Karpas-422 (cell line): ENCODE measurements at regions not wholly inside any gene's neighbourhood (a gene's known extent, or its start where the extent isn't known, plus 50 kb on each side); places are given as distances from the start of the nearest gene placed in this dataset.

Experiments
- DNase-seq: peaks from one replicate; pipeline ENCODE4 v3.0.0-alpha.2; 2015
- H2AFZ ChIP-seq: fragments of 200-600 bp; sonication (generic); 2 replicates; pipeline ENCODE4 v1.6.1; 2014; ENCODE audit warnings: antibody characterized with exemption, low read length, mixed read lengths
- H3K27ac ChIP-seq: fragments of 200-600 bp; sonication (generic); 2 replicates; pipeline ENCODE4 v1.5.1; 2014; ENCODE audit warnings: mild to moderate bottlenecking, low read length, moderate library complexity
- H3K27me3 ChIP-seq: fragments of 200-600 bp; sonication (generic); 2 replicates; pipeline ENCODE4 v1.6.1; 2014; ENCODE audit warnings: low read length, mixed read lengths
- H3K36me3 ChIP-seq: fragments of 200-600 bp; sonication (generic); 2 replicates; pipeline ENCODE4 v1.6.1; 2014; ENCODE audit warnings: low read length, mixed read lengths; ENCODE audit not compliant: insufficient read depth
- H3K4me1 ChIP-seq: fragments of 200-600 bp; sonication (generic); 2 replicates; pipeline ENCODE4 v1.6.1; 2014; ENCODE audit warnings: mild to moderate bottlenecking, low read length, mixed read lengths
- H3K4me2 ChIP-seq: fragments of 200-600 bp; sonication (generic); 2 replicates; pipeline ENCODE4 v1.6.1; 2014; ENCODE audit warnings: low read length, low read depth, mild to moderate bottlenecking; ENCODE audit not compliant: poor library complexity, severe bottlenecking
- H3K4me3 ChIP-seq: fragments of 200-600 bp; sonication (generic); 2 replicates; pipeline ENCODE4 v1.5.1; 2014; ENCODE audit warnings: mild to moderate bottlenecking, antibody characterized with exemption, low read length, mixed read lengths
- H3K79me2 ChIP-seq: fragments of 200-600 bp; sonication (generic); 2 replicates; pipeline ENCODE4 v1.6.1; 2014; ENCODE audit warnings: mild to moderate bottlenecking, low read length, mixed read lengths
- H3K9ac ChIP-seq: fragments of 200-600 bp; sonication (generic); 2 replicates; pipeline ENCODE4 v1.6.0; 2014; ENCODE audit warnings: low read length
- H3K9me2 ChIP-seq: fragments of 200-600 bp; sonication (generic), shearing (Covaris generic); replicated peaks from 2 replicates; pipeline ENCODE4 v1.6.0; 2014; ENCODE audit warnings: mild to moderate bottlenecking, low read length, moderate library complexity; ENCODE audit not compliant: insufficient read depth
- H3K9me3 ChIP-seq: fragments of 300-700, 200-600 bp; sonication (generic); 2 replicates; pipeline ENCODE4 v1.6.1; 2014; ENCODE audit warnings: low read length, mixed read lengths
- H4K20me1 ChIP-seq: fragments of 200-600 bp; sonication (generic); 2 replicates; pipeline ENCODE4 v1.6.1; 2014; ENCODE audit warnings: mild to moderate bottlenecking, antibody characterized with exemption, low read length, low read depth; ENCODE audit not compliant: insufficient read depth

- Histone ChIP-seq H4K20me1 (no peaks in the 10 kb centered on the region), H3K4me3 (no peak overlapping the region), H3K9ac (no peak overlapping the region), H3K9me2 (no peaks in the 10 kb centered on the region), H3K27me3 (no peaks in the 10 kb centered on the region), H3K4me2 (no peak overlapping the region), H3K27ac (no peak overlapping the region), H3K36me3 (no peaks in the 10 kb centered on the region), H3K4me1 (no peaks in the 10 kb centered on the region), H3K79me2 (no peaks in the 10 kb centered on the region), H2AFZ (no peak overlapping the region), H3K9me3 (no peaks in the 10 kb centered on the region)
- no peak for DNase-seq
These were observed 171.7 kb downstream of the FGF1 start for GRCh38 chr5:142514196-142514595.

DNA sequence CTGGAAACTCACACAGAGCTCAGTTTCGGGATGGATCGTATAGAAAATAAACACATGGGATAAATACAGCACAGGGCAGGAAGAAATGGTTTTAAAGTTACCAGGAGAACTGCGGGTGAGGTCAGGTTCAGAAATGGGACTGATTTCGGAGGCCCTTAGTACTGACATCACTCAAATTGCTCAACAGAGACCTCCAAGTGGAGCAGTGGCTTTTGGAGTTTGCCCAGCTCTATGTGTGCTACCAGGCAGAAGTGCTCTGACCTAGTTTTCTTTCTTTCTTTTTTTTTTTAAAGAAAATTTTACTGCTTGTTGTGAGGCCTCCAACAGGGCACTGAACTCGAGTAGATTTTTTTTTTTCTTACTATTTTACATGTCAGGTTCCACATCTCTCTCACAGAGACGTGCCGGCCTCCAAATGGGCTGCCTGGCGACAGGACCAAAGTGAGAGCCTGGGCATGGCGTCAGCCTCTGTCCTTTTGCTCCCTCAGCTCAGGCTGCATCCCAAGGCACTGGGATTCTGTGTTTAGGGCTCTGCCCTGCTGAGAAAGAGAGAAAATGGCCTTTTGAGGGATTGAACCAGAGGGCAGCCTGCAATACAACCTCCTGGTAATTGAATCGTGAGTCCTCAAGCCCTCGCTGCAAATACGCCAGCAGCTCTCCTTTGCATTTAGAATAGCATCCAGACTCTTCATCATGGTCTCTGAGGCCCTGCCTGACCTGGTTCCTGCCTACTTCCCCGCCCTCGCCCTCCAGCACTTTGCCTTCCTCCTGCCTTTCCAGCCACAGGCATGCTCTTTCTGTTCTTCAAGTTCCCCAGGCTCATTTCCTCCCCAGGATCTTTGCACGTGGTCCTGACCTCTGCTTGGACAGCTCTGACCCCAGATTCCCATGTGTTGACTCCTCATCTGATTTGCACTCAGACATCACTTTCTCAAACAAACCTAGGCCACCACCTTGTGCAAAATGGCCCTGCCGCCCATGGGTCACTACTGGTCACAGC is 173.5 kb downstream of the FGF1 start:
- Histone ChIP-seq H3K79me2 (no peaks in the 10 kb centered on the region), H2AFZ (no peak overlapping the region), H4K20me1 (no peaks in the 10 kb centered on the region), H3K9ac (no peak overlapping the region), H3K4me2 (no peak overlapping the region), H3K9me2 (no peaks in the 10 kb centered on the region), H3K4me3 (no peak overlapping the region), H3K4me1 (no peaks in the 10 kb centered on the region), H3K27me3 (no peaks in the 10 kb centered on the region), H3K27ac (no peak overlapping the region), H3K36me3 (no peaks in the 10 kb centered on the region), H3K9me3 (no peaks in the 10 kb centered on the region)
- no peak for DNase-seq

GRCh38 chr5:142511358-142511757 is 174.5 kb downstream of the FGF1 start:
- Histone ChIP-seq H3K36me3 (no peaks in the 10 kb centered on the region), H3K27me3 (no peaks in the 10 kb centered on the region), H3K9me2 (no peaks in the 10 kb centered on the region), H3K27ac (no peak overlapping the region), H2AFZ (no peak overlapping the region), H4K20me1 (no peaks in the 10 kb centered on the region), H3K79me2 (no peaks in the 10 kb centered on the region), H3K4me1 (no peaks in the 10 kb centered on the region), H3K4me2 (no peak overlapping the region), H3K9me3 (no peaks in the 10 kb centered on the region), H3K4me3 (no peak overlapping the region), H3K9ac (no peak overlapping the region)
- no peak for DNase-seq

GRCh38 chr5:142509026-142509425 is 176.9 kb downstream of the FGF1 start:
- Histone ChIP-seq H2AFZ (no peak overlapping the region), H3K4me3 (no peak overlapping the region), H3K79me2 (no peaks in the 10 kb centered on the region), H3K27ac (no peak overlapping the region), H3K36me3 (no peaks in the 10 kb centered on the region), H4K20me1 (no peaks in the 10 kb centered on the region), H3K4me1 (no peaks in the 10 kb centered on the region), H3K9me2 (no peaks in the 10 kb centered on the region), H3K9ac (no peak overlapping the region), H3K27me3 (no peaks in the 10 kb centered on the region), H3K4me2 (no peak overlapping the region), H3K9me3 (no peaks in the 10 kb centered on the region)
- no peak for DNase-seq

DNA sequence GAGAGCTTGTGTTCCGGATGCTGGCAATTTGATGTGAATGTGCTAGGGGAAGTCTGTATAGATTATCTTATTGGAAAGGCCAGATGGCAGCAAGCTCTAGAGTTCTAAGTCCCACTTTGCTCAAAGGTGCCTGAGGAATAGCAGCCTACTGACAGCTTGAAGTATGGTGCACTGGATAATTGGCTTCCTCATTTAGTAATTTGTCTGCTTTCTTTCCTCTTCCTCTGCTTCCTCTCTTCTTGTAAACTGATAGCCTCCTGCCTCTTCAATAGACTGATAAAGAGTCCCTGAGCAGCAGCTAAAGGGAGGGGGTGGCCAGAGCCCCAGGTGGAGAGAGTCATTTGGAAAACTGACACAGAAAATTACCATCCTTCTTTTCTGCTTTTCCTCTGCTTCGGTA is 177.3 kb downstream of the FGF1 start:
- Histone ChIP-seq H3K27ac (no peak overlapping the region), H3K9me3 (no peaks in the 10 kb centered on the region), H3K4me3 (no peak overlapping the region), H3K9me2 (no peaks in the 10 kb centered on the region), H3K36me3 (no peaks in the 10 kb centered on the region), H3K79me2 (no peaks in the 10 kb centered on the region), H2AFZ (no peak overlapping the region), H3K9ac (no peak overlapping the region), H3K4me2 (no peak overlapping the region), H3K27me3 (no peaks in the 10 kb centered on the region), H3K4me1 (no peaks in the 10 kb centered on the region), H4K20me1 (no peaks in the 10 kb centered on the region)
- DNase-seq = no peak

- H3K9ac ChIP-seq = no peak overlapping the region
- no peak overlapping the region for H3K4me2 ChIP-seq
These were observed 178.1 kb downstream of the FGF1 start for GRCh38 chr5:142507531-142508372.

GRCh38 chr5:142506756-142507155 is 179.1 kb downstream of the FGF1 start:
- no peaks in the 10 kb centered on the region for H3K27me3 ChIP-seq
- H3K4me2 ChIP-seq = no peak overlapping the region
- DNase-seq = no peak
- H3K27ac ChIP-seq = no peak overlapping the region
- no peaks in the 10 kb centered on the region for H3K4me1 ChIP-seq
- no peaks in the 10 kb centered on the region for H3K36me3 ChIP-seq
- H3K9me3 ChIP-seq = no peaks in the 10 kb centered on the region
- H3K4me3 ChIP-seq = no peak overlapping the region
- H3K79me2 ChIP-seq = no peaks in the 10 kb centered on the region
- no peak overlapping the region for H2AFZ ChIP-seq
- no peak overlapping the region for H3K9ac ChIP-seq
- H3K9me2 ChIP-seq = no peaks in the 10 kb centered on the region
- no peaks in the 10 kb centered on the region for H4K20me1 ChIP-seq

More at GRCh38 chr5:142507531-142508372, 178.1 kb downstream of the FGF1 start:
- Histone ChIP-seq H3K27ac (no peak overlapping the region), H3K4me3 (no peak overlapping the region), H3K79me2 (no peaks in the 10 kb centered on the region), H3K9me3 (no peaks in the 10 kb centered on the region), H3K9me2 (no peaks in the 10 kb centered on the region), H2AFZ (no peak overlapping the region), H4K20me1 (no peaks in the 10 kb centered on the region), H3K36me3 (no peaks in the 10 kb centered on the region), H3K27me3 (no peaks in the 10 kb centered on the region), H3K4me1 (no peaks in the 10 kb centered on the region)
- DNase-seq = no peak

DNA sequence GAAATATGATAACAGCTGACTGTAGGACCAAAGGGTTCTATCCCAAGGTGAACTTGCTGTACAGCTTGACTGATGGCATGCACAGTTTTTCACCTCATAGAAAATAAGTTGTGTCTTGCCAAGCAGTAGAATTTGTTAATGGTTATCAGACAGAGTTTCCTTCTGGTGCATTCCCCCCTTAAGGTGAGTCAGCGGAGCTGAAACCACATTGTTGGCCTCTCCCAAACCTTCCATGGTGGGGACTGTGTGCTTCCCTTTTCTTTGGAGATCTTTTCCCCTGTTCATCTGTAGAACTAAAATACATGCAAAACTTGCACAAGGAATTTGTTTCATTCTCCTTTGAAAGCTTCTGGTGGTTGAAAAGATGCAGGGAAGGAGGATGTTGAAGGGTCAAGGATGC is 179.8 kb downstream of the FGF1 start:
- Histone ChIP-seq H3K27ac (no peak overlapping the region), H3K27me3 (no peaks in the 10 kb centered on the region), H3K4me1 (no peaks in the 10 kb centered on the region), H4K20me1 (no peaks in the 10 kb centered on the region), H3K36me3 (no peaks in the 10 kb centered on the region), H3K79me2 (no peaks in the 10 kb centered on the region), H3K4me2 (no peak overlapping the region), H3K9me3 (no peaks in the 10 kb centered on the region), H3K9me2 (no peaks in the 10 kb centered on the region), H3K9ac (no peak overlapping the region), H3K4me3 (no peak overlapping the region), H2AFZ (no peak overlapping the region)
- DNase-seq = no peak
